ENCODE measurements at regions not wholly inside any gene's neighbourhood (a gene's known extent, or its start where the extent isn't known, plus 50 kb on each side); places are given as distances from the start of the nearest gene placed in this dataset.

DNA sequence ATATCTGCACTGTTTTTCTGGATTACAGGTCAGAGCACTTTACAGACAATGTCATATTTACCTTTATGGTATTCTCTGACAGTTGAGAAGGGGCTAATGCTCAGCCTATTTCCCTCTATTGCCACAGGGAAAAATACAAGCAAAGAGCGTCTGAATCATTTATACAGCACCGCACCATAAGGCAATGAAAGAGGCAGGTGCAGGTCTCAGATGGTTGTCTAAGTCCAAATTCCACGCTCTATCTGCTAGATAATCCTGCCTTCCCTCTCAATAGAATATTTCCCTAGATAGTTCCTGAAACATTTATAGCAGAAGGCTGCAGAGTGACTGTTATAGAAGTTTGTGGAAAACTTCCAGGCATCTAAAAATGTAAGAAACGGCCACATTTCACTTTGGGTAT lies 446.1 kb upstream of the CDH6 start:
- H3K4me3 Mint-ChIP-seq (ENCODE audit: low read depth, unreplicated experiment): no peak overlapping the region
- CTCF ChIA-PET: no interaction called here
- no peaks in the 10 kb centered on the region for H3K27me3 Mint-ChIP-seq (ENCODE audit: unreplicated experiment)
- intact Hi-C loops (cut with micrococcal nuclease; ENCODE audit: unreplicated experiment): no loop called here
- DNase-seq: no peak
- H3K36me3 Mint-ChIP-seq (ENCODE audit: insufficient read depth, unreplicated experiment): no peaks in the 10 kb centered on the region
- no TSS peak for BruUV-seq (replicated peaks)
- H3K9me3 Mint-ChIP-seq (ENCODE audit: low read depth, unreplicated experiment): peaks cover 9% of the 10 kb centered on the region
- H3K27ac Mint-ChIP-seq (ENCODE audit: unreplicated experiment): no peak overlapping the region
- H3K4me1 Mint-ChIP-seq (ENCODE audit: low read depth, unreplicated experiment): no peaks in the 10 kb centered on the region
- TF ChIP-seq, protein P1, sequence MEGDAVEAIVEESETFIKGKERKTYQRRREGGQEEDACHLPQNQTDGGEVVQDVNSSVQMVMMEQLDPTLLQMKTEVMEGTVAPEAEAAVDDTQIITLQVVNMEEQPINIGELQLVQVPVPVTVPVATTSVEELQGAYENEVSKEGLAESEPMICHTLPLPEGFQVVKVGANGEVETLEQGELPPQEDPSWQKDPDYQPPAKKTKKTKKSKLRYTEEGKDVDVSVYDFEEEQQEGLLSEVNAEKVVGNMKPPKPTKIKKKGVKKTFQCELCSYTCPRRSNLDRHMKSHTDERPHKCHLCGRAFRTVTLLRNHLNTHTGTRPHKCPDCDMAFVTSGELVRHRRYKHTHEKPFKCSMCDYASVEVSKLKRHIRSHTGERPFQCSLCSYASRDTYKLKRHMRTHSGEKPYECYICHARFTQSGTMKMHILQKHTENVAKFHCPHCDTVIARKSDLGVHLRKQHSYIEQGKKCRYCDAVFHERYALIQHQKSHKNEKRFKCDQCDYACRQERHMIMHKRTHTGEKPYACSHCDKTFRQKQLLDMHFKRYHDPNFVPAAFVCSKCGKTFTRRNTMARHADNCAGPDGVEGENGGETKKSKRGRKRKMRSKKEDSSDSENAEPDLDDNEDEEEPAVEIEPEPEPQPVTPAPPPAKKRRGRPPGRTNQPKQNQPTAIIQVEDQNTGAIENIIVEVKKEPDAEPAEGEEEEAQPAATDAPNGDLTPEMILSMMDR (IDR thresholded peaks at IDR 0.05; ENCODE audit: unreplicated experiment): no peak

DNA sequence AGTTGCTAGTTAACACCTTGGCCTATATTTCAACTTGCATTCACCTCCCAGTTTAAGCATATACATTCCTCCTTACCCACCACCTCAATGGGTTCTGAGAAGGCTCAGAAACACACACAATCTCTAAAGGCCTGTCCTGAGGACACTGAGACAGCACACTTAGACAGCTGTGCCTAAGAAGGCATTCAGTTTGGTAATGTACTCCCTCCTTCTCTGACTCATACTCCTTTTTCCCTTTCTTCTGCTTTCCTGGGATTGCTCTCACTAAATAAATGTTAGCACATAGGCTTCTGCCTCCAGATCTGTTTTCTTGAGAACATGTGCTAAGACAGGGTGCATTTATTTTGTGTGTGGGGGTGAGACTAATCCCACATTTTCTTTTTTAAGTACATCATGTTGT lies 456.8 kb upstream of the CDH6 start:
- CTCF ChIA-PET: no interaction called here

DNA sequence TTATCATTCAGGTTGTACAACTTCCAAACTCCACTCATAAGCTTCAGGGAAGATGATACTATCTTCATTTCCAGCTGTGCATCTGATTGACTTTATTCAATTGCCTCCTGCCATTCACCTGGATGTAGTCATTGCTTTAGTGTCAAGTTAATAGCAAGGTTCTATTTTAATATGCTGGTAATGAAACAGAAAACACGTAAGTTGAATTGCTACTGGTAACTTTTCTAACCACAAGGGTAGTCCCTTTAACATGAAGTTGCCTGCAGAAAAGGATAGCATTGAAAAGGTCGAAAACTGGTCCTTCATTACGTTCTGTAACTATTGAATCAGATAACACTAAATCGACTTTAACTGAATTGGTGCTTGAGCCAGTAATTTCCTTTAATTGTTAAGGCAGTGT lies 459.4 kb upstream of the CDH6 start:
- Mint-ChIP-seq H3K4me3 (ENCODE audit: low read depth, unreplicated experiment) (no peak overlapping the region), H3K9me3 (ENCODE audit: low read depth, unreplicated experiment) (peaks cover 10% of the 10 kb centered on the region), H3K27ac (ENCODE audit: unreplicated experiment) (no peak overlapping the region), H3K36me3 (ENCODE audit: insufficient read depth, unreplicated experiment) (no peaks in the 10 kb centered on the region), H3K27me3 (ENCODE audit: unreplicated experiment) (no peaks in the 10 kb centered on the region), H3K4me1 (ENCODE audit: low read depth, unreplicated experiment) (no peaks in the 10 kb centered on the region)
- TF ChIP-seq, protein P1 (IDR thresholded peaks at IDR 0.05; ENCODE audit: unreplicated experiment): no peak
- BruUV-seq (replicated peaks): no TSS peak
- intact Hi-C loops (cut with micrococcal nuclease; ENCODE audit: unreplicated experiment): no loop called here
- CTCF ChIA-PET: no interaction called here
- no peak for DNase-seq

More for the DNA sequence above, 456.8 kb upstream of the CDH6 start:
- no peaks in the 10 kb centered on the region for H3K36me3 Mint-ChIP-seq (ENCODE audit: insufficient read depth, unreplicated experiment)
- H3K27me3 Mint-ChIP-seq (ENCODE audit: unreplicated experiment): no peaks in the 10 kb centered on the region
- H3K27ac Mint-ChIP-seq (ENCODE audit: unreplicated experiment): no peak overlapping the region
- no peaks in the 10 kb centered on the region for H3K4me1 Mint-ChIP-seq (ENCODE audit: low read depth, unreplicated experiment)
- H3K4me3 Mint-ChIP-seq (ENCODE audit: low read depth, unreplicated experiment): no peak overlapping the region
- intact Hi-C loops (cut with micrococcal nuclease; ENCODE audit: unreplicated experiment): loop anchor here (5.0 kb wide), 1 partner anchor 244 kb away; no protein-coding TSS in a partner anchor
- no TSS peak for BruUV-seq (replicated peaks)
- H3K9me3 Mint-ChIP-seq (ENCODE audit: low read depth, unreplicated experiment): peaks cover 3% of the 10 kb centered on the region
- TF ChIP-seq, protein P1 (IDR thresholded peaks at IDR 0.05; ENCODE audit: unreplicated experiment): no peak
- no peak for DNase-seq

DNA sequence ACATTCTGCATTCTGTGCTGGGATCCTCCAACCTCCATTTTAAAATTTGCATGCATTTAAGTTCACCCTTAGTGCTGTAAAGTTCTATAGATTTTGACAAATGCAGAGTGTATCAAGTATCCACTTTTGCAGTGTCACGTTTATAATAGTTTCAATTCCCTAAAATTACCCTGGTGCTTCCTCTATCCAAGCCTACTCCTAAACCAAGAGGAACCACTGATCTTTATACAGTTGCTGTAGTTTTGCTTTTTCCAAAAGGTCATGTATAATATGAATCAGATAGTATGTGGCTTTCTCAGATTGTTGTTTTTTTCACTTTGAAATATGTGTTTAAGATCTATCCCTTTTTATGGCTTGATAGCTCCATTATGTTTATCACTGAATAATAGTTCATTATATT lies 468.4 kb upstream of the CDH6 start:
- CTCF ChIA-PET: no interaction called here
- BruUV-seq (replicated peaks): no TSS peak
- DNase-seq: no peak
- H3K27me3 Mint-ChIP-seq (ENCODE audit: unreplicated experiment): no peaks in the 10 kb centered on the region
- H3K36me3 Mint-ChIP-seq (ENCODE audit: insufficient read depth, unreplicated experiment): no peaks in the 10 kb centered on the region
- intact Hi-C loops (cut with micrococcal nuclease; ENCODE audit: unreplicated experiment): no loop called here
- TF ChIP-seq, protein P1 (IDR thresholded peaks at IDR 0.05; ENCODE audit: unreplicated experiment): no peak
- no peak overlapping the region for H3K27ac Mint-ChIP-seq (ENCODE audit: unreplicated experiment)
- H3K4me3 Mint-ChIP-seq (ENCODE audit: low read depth, unreplicated experiment): no peak overlapping the region
- H3K4me1 Mint-ChIP-seq (ENCODE audit: low read depth, unreplicated experiment): no peaks in the 10 kb centered on the region
- peaks cover 7% of the 10 kb centered on the region for H3K9me3 Mint-ChIP-seq (ENCODE audit: low read depth, unreplicated experiment)
